Activated CD8-positive, alpha-beta T cell treated with anti-CD3 and anti-CD28 coated beads for 36 hours (primary cell): ENCODE measurements at regions not wholly inside any gene's neighbourhood (a gene's known extent, or its start where the extent isn't known, plus 50 kb on each side); places are given as distances from the start of the nearest gene placed in this dataset.

Experiments used
- ATAC-seq: fragments of 200-7000 bp; cut with Tn5 transposase; one replicate; pipeline ENCODE4 v1.10.0; 2021; ENCODE audit warnings: mild to moderate bottlenecking, moderate library complexity
- CTCF ChIA-PET: fragments of 350-600 bp; sonication (Branson Sonifier 250); formaldehyde crosslinking; loops from one replicate; lab custom pipeline; 2021; ENCODE audit warnings: antibody characterized with exemption; lab: Charles Lee
- POLR2A ChIA-PET: fragments of 350-600 bp; sonication (Branson Sonifier 250); formaldehyde crosslinking; loops from one replicate; lab custom pipeline; 2021; ENCODE audit warnings: antibody characterized with exemption; lab: Charles Lee
- DNase-seq: peaks from one replicate; pipeline ENCODE4 v3.0.0-alpha.2; 2020
- H3K27ac Mint-ChIP-seq: one replicate; pipeline ENCODE4 v1.8.0; 2021; ENCODE audit warnings: mild to moderate bottlenecking, mixed read lengths
- H3K27me3 Mint-ChIP-seq: one replicate; pipeline ENCODE4 v1.8.0; 2021; ENCODE audit warnings: mixed read lengths
- H3K36me3 Mint-ChIP-seq: one replicate; pipeline ENCODE4 v1.8.0; 2021; ENCODE audit warnings: low read depth, mixed read lengths
- H3K4me1 Mint-ChIP-seq: one replicate; pipeline ENCODE4 v1.8.0; 2021; ENCODE audit warnings: low read depth, mixed read lengths
- H3K4me3 Mint-ChIP-seq: one replicate; pipeline ENCODE4 v1.8.0; 2021; ENCODE audit warnings: mild to moderate bottlenecking, moderate library complexity, mixed read lengths
- H3K9me3 Mint-ChIP-seq: one replicate; pipeline ENCODE4 v1.8.0; 2021; ENCODE audit warnings: mixed read lengths
- intact Hi-C: fragments of 100-400 bp; cut with micrococcal nuclease; formaldehyde crosslinking; loops from one replicate; pipeline ENCODE4 v1.10.0; 2022
- TF ChIP-seq, protein P1 (sequence below): fragments of 200-600 bp; IDR thresholded peaks from one replicate; pipeline ENCODE4 v1.8.0; 2022; ENCODE audit warnings: antibody characterized with exemption, mild to moderate bottlenecking

DNA sequence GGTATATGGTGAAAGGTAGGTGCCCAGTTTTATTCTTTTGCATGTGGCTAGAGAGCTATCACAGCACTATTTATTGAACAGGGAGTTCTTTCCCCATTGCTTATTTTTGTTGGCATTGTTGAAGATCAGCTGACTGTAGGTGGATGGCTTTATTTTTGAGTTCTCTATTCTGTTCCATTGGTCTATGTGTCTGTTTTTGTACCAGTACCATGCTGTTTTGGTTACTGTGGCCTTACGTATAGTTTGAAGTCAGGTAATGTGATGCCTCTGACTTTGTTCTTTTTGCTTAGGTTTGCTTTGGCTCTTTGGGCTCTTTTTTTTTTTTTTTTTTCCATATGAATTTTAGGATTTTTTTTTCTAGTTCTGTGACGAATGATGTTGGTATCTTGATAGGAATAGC, 139.2 kb upstream of the CTNNB1 start:
- ChIA-PET CTCF (no interaction called here), POLR2A (no interaction called here)
- intact Hi-C loops, result no loop called here
- Mint-ChIP-seq H3K36me3 (no peaks in the 10 kb centered on the region), H3K27me3 (peaks cover 3% of the 10 kb centered on the region), H3K27ac (no peak overlapping the region), H3K4me1 (no peaks in the 10 kb centered on the region), H3K4me3 (no peak overlapping the region), H3K9me3 (no peaks in the 10 kb centered on the region)
- DNase-seq (no peak), ATAC-seq (no peak)
- TF ChIP-seq, protein P1, sequence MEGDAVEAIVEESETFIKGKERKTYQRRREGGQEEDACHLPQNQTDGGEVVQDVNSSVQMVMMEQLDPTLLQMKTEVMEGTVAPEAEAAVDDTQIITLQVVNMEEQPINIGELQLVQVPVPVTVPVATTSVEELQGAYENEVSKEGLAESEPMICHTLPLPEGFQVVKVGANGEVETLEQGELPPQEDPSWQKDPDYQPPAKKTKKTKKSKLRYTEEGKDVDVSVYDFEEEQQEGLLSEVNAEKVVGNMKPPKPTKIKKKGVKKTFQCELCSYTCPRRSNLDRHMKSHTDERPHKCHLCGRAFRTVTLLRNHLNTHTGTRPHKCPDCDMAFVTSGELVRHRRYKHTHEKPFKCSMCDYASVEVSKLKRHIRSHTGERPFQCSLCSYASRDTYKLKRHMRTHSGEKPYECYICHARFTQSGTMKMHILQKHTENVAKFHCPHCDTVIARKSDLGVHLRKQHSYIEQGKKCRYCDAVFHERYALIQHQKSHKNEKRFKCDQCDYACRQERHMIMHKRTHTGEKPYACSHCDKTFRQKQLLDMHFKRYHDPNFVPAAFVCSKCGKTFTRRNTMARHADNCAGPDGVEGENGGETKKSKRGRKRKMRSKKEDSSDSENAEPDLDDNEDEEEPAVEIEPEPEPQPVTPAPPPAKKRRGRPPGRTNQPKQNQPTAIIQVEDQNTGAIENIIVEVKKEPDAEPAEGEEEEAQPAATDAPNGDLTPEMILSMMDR, result no peak

DNA sequence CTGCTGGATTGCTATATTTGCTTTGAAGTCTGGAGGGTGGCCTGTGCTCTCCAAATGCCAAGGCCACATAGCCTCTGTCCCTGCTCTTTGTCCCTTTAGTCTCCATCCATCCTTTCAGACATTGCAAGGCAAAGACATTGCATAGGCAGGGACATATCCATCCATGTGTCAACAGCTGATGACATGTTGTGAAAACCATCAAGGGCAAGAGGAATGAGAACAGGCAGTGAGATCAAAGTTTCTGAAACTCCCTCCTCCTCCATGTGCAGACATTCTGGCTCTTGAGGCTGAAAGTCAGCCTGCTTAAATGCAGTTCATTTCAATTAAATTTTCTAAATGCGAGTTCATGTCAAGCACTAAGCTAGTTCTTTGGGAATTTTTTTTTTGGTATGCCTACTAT, 135.2 kb upstream of the CTNNB1 start:
- no peak overlapping the region for H3K4me3 Mint-ChIP-seq
- CTCF ChIA-PET, result no interaction called here
- no peak for DNase-seq
- intact Hi-C loops, result no loop called here
- POLR2A ChIA-PET, result no interaction called here
- H3K4me1 Mint-ChIP-seq, result no peaks in the 10 kb centered on the region
- H3K36me3 Mint-ChIP-seq, result no peaks in the 10 kb centered on the region
- H3K27ac Mint-ChIP-seq, result no peak overlapping the region
- H3K9me3 Mint-ChIP-seq, result no peaks in the 10 kb centered on the region
- ATAC-seq, result no peak
- H3K27me3 Mint-ChIP-seq, result peaks cover 6% of the 10 kb centered on the region
- TF ChIP-seq, protein P1, result no peak

GRCh38 chr3:41064526-41064925, 134.8 kb upstream of the CTNNB1 start:
- ATAC-seq, result no peak
- H3K4me1 Mint-ChIP-seq, result no peaks in the 10 kb centered on the region

GRCh38 chr3:41065340-41065739, 134.0 kb upstream of the CTNNB1 start:
- ChIA-PET POLR2A (no interaction called here), CTCF (no interaction called here)
- H3K9me3 Mint-ChIP-seq, result no peaks in the 10 kb centered on the region
- H3K4me1 Mint-ChIP-seq, result no peaks in the 10 kb centered on the region
- no peaks in the 10 kb centered on the region for H3K36me3 Mint-ChIP-seq
- peaks cover 6% of the 10 kb centered on the region for H3K27me3 Mint-ChIP-seq
- TF ChIP-seq, protein P1, result no peak
- no peak overlapping the region for H3K4me3 Mint-ChIP-seq
- intact Hi-C loops, result no loop called here
- DNase-seq (no peak), ATAC-seq (no peak)
- H3K27ac Mint-ChIP-seq, result no peak overlapping the region

More at GRCh38 chr3:41064526-41064925, 134.8 kb upstream of the CTNNB1 start:
- Mint-ChIP-seq H3K36me3 (no peaks in the 10 kb centered on the region), H3K4me3 (no peak overlapping the region), H3K27me3 (peaks cover 6% of the 10 kb centered on the region), H3K9me3 (no peaks in the 10 kb centered on the region), H3K27ac (no peak overlapping the region)
- no peak for DNase-seq
- intact Hi-C loops, result no loop called here
- ChIA-PET POLR2A (no interaction called here), CTCF (no interaction called here)
- TF ChIP-seq, protein P1, result no peak

- DNase-seq, result no peak
- intact Hi-C loops, result no loop called here
Observed at GRCh38 chr3:41073190-41073589, 126.1 kb upstream of the CTNNB1 start.

More at GRCh38 chr3:41073190-41073589, 126.1 kb upstream of the CTNNB1 start:
- H3K36me3 Mint-ChIP-seq, result no peaks in the 10 kb centered on the region
- TF ChIP-seq, protein P1, result no peak
- H3K9me3 Mint-ChIP-seq, result no peaks in the 10 kb centered on the region
- CTCF ChIA-PET, result interaction anchor here (1.4 kb wide), 1 partner anchor 493 kb away, joined by 3 read pairs; no protein-coding TSS in a partner anchor
- H3K4me3 Mint-ChIP-seq, result no peak overlapping the region
- no peak for ATAC-seq
- peaks cover 1% of the 10 kb centered on the region for H3K27me3 Mint-ChIP-seq
- H3K27ac Mint-ChIP-seq, result no peak overlapping the region
- POLR2A ChIA-PET, result no interaction called here
- H3K4me1 Mint-ChIP-seq, result no peaks in the 10 kb centered on the region
